ENCODE measurements at regions not wholly inside any gene's neighbourhood (a gene's known extent, or its start where the extent isn't known, plus 50 kb on each side); places are given as distances from the start of the nearest gene placed in this dataset.
"Not testable (repeated sequence)": the region's sequence is repeated elsewhere in the genome, so short reads cannot be mapped to it uniquely, and the experiment has no call there.

GRCh38 chr4:177256950-177257349 lies 52.7 kb upstream of the NEIL3 start:
- no peak for DNase-seq

GRCh38 chr4:177259466-177259865 lies 50.2 kb upstream of the NEIL3 start:
- DNase-seq: not testable (repeated sequence)

Data from NCI-H1694 treated with DMSO at 0.1 percent for 48 hours (cell line).